GM12878 (cell line): ENCODE measurements at regions not wholly inside any gene's neighbourhood (a gene's known extent, or its start where the extent isn't known, plus 50 kb on each side); places are given as distances from the start of the nearest gene placed in this dataset.

Experiments used
- ATAC-seq: fragments of 200-7000 bp; cut with Tn5 transposase; 3 replicates; pipeline ENCODE4 v1.9.1; 2020; ENCODE audit warnings: mild to moderate bottlenecking, moderate library complexity
- BruUV-seq: library from RNA; stranded (reverse); fragments of 400-500 nt; replicated peaks from 2 replicates; lab custom pipeline; 2021; lab: Mats Ljungman, UMichigan
- CTCF ChIA-PET: fragments of 300-600 bp; sonication (Branson Sonifier 250); formaldehyde crosslinking; extraction: SDS; loops from one replicate; lab custom pipeline; 2021; ENCODE audit warnings: inconsistent platforms; lab: Yijun Ruan, JAX
- POLR2A ChIA-PET: fragments of 350-600 bp; formaldehyde crosslinking; extraction: SDS; loops from one replicate; lab custom pipeline; 2021; ENCODE audit warnings: inconsistent platforms; lab: Charles Lee
- RAD21 ChIA-PET: fragments of 300-600 bp; sonication (Branson Sonifier 250); formaldehyde crosslinking; loops from one replicate; lab custom pipeline; 2023; ENCODE audit warnings: antibody characterized with exemption; ENCODE audit not compliant: unreplicated experiment; lab: Charles Lee
- SMC1A ChIA-PET: fragments of 300-600 bp; sonication (Branson Sonifier 250); formaldehyde crosslinking; loops from one replicate; lab custom pipeline; 2023; ENCODE audit not compliant: unreplicated experiment, uncharacterized antibody; lab: Charles Lee
- DNase-seq: peaks from one replicate; pipeline ENCODE4 v3.0.0-alpha.2; 2011; ENCODE audit warnings: low read depth, low spot score
- FAIRE-seq: peaks from 3 replicates; lab custom pipeline; 2011; peaks lifted over from hg19 to GRCh38; lab: Jason Lieb, UNC
- H2AFZ ChIP-seq: 2 replicates; pipeline ENCODE4 v1.6.0; 2011; ENCODE audit warnings: low read depth, low read length, control low read depth; ENCODE audit not compliant: control insufficient read depth
- H3K27ac ChIP-seq: 2 replicates; pipeline ENCODE4 v1.5.1; 2011; ENCODE audit warnings: control low read depth; ENCODE audit not compliant: control insufficient read depth, insufficient read depth
- H3K27me3 ChIP-seq, 2 experiments: replicated peaks in 1 of 2; 2 replicates each; pipeline versions ENCODE4 v1.6.0 to v1.6.1; 2011; ENCODE audit warnings: low read length in 1 of 2; ENCODE audit not compliant: control insufficient read depth in 2 of 2, insufficient read depth in 2 of 2
- H3K36me3 ChIP-seq, 2 experiments: 2 replicates each; pipeline ENCODE4 v1.5.1; 2011; ENCODE audit warnings: low read length in 1 of 2; ENCODE audit not compliant: control insufficient read depth in 2 of 2, insufficient read depth in 2 of 2
- H3K4me1 ChIP-seq: 2 replicates; pipeline ENCODE4 v1.6.1; 2011; ENCODE audit warnings: mild to moderate bottlenecking, low read length, moderate library complexity, mixed read lengths; ENCODE audit not compliant: control insufficient read depth, insufficient read depth
- H3K4me2 ChIP-seq: 2 replicates; pipeline ENCODE4 v1.6.0; 2011; ENCODE audit warnings: control low read depth; ENCODE audit not compliant: control insufficient read depth, insufficient read depth
- H3K4me3 ChIP-seq: fragments of 200-600 bp; sonication (generic); 2 replicates; pipeline ENCODE4 v1.5.1; 2016
- H3K79me2 ChIP-seq: 2 replicates; pipeline ENCODE4 v1.6.0; 2011; ENCODE audit warnings: low read length; ENCODE audit not compliant: control insufficient read depth, insufficient read depth
- H3K9ac ChIP-seq: 2 replicates; pipeline ENCODE4 v1.8.0; 2011; ENCODE audit warnings: low read length, control low read depth, mixed read lengths; ENCODE audit not compliant: control insufficient read depth, insufficient read depth
- H3K9me3 ChIP-seq: replicated peaks from 3 replicates; pipeline ENCODE4 v1.5.1; 2011; ENCODE audit warnings: mild to moderate bottlenecking, low read length; ENCODE audit not compliant: control insufficient read depth, insufficient read depth
- H4K20me1 ChIP-seq: 2 replicates; pipeline ENCODE4 v1.6.0; 2011; ENCODE audit not compliant: control insufficient read depth, insufficient read depth
- BRCA1 ChIP-seq: IDR thresholded peaks from 2 replicates; pipeline ENCODE4 v1.6.1; 2011; ENCODE audit warnings: low read depth, low read length, improper control_type of control experiment
- FOXM1 ChIP-seq: IDR thresholded peaks from 2 replicates; pipeline ENCODE4 v1.6.1; 2012; ENCODE audit warnings: low read depth, mild to moderate bottlenecking, inconsistent platforms, low read length, moderate library complexity
- GATAD2B ChIP-seq: fragments of 450-650 bp; conservative IDR thresholded peaks from 2 replicates; pipeline ENCODE4 v1.6.1; 2017; ENCODE audit warnings: low read depth, mild to moderate bottlenecking, moderate library complexity
- HDGF ChIP-seq: fragments of 450-650 bp; IDR thresholded peaks from 2 replicates; pipeline ENCODE4 v1.6.1; 2016; ENCODE audit warnings: antibody characterized with exemption
- IKZF2 ChIP-seq, 2 experiments: fragments of 450-650 bp; IDR thresholded peaks; 2 replicates each; pipeline ENCODE4 v1.6.1; 2017; ENCODE audit warnings: mild to moderate bottlenecking in 2 of 2, moderate library complexity in 2 of 2
- MTA3 ChIP-seq: IDR thresholded peaks from 2 replicates; pipeline ENCODE4 v1.6.1; 2012; ENCODE audit warnings: low read length, inconsistent platforms, borderline replicate concordance
- POLR2AphosphoS5 ChIP-seq: IDR thresholded peaks from 2 replicates; pipeline ENCODE4 v1.6.1; 2011; ENCODE audit warnings: mild to moderate bottlenecking, low read length, inconsistent platforms
- RAD21 ChIP-seq: IDR thresholded peaks from 2 replicates; pipeline ENCODE4 v1.6.1; 2011; ENCODE audit warnings: mild to moderate bottlenecking, low read depth, low read length, moderate library complexity; ENCODE audit not compliant: insufficient read depth
- RUNX3 ChIP-seq: IDR thresholded peaks from 2 replicates; pipeline ENCODE4 v1.6.1; 2012; ENCODE audit warnings: low read length, inconsistent platforms
- SMC3 ChIP-seq: IDR thresholded peaks from 2 replicates; pipeline ENCODE4 v1.6.1; 2011; ENCODE audit warnings: low read length, improper control_type of control experiment, borderline replicate concordance
- SP1 ChIP-seq: IDR thresholded peaks from one replicate; pipeline ENCODE4 v1.6.1; 2011; ENCODE audit warnings: low read depth, low read length
- SREBF1 ChIP-seq: IDR thresholded peaks from 2 replicates; pipeline ENCODE4 v1.6.1; 2012; ENCODE audit warnings: mild to moderate bottlenecking, low read length
- TCF12 ChIP-seq: IDR thresholded peaks from 2 replicates; pipeline ENCODE4 v1.6.1; 2011; ENCODE audit warnings: low read depth, mild to moderate bottlenecking, low read length
- YBX1 ChIP-seq: fragments of 450-650 bp; IDR thresholded peaks from 2 replicates; pipeline ENCODE4 v1.6.1; 2016; ENCODE audit warnings: antibody characterized with exemption
- ZNF207 ChIP-seq: fragments of 450-650 bp; IDR thresholded peaks from 2 replicates; pipeline ENCODE4 v1.6.1; 2014; ENCODE audit warnings: antibody characterized with exemption, mild to moderate bottlenecking, borderline replicate concordance
- ZNF622 ChIP-seq: fragments of 450-650 bp; IDR thresholded peaks from 2 replicates; pipeline ENCODE4 v1.6.1; 2017; ENCODE audit warnings: mild to moderate bottlenecking, inconsistent platforms
- WGBS: methylation state at CpG from one replicate; pipeline ENCODE4 v1.1.6; 2016; ENCODE audit warnings: low lambda C conversion rate; ENCODE audit not compliant: insufficient replicate concordance, insufficient coverage; ENCODE audit errors: missing lambda C conversion rate; 5-methylcytosine and 5-hydroxymethylcytosine counted together
- in situ Hi-C: fragments of 300-500 bp; cut with MboI; formaldehyde crosslinking; loops from 9 replicates; pipeline ENCODE4 v1.14.3; 2018; ENCODE audit warnings: mixed read lengths
- intact Hi-C: fragments of 100-400 bp; cut with micrococcal nuclease; formaldehyde crosslinking; loops from one replicate; pipeline ENCODE4 v1.14.2; 2022; ENCODE audit not compliant: unreplicated experiment
- TF ChIP-seq, protein P1 (sequence below): fragments of 150-350 bp; IDR thresholded peaks from 2 replicates; pipeline ENCODE4 v1.6.1; 2014; ENCODE audit warnings: mild to moderate bottlenecking, low read depth, low read length
- TF ChIP-seq, protein P2 (sequence below): IDR thresholded peaks from 2 replicates; pipeline ENCODE4 v1.6.1; 2012; ENCODE audit warnings: low read length, inconsistent platforms

DNA sequence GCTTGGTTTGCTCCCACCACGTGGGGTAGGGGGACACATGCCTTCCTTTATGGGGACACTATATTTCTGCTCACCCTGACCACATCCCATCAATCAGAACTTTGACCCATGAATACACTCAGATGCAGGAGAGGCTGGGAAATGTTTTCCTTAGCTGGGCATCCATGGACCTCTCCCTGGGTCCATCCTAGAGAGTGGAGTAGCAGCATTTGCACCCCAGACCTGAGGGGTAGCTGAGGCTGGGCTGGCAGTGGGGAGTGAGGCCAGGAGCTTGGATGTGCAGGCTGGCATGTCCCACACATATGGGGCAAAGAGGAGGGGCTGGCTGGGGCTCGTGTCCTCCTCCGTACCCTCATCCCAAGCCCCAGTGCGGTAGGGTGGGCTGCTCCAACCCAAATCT lies 152.8 kb downstream of the TM9SF2 start:
- TF ChIP-seq, protein P1, sequence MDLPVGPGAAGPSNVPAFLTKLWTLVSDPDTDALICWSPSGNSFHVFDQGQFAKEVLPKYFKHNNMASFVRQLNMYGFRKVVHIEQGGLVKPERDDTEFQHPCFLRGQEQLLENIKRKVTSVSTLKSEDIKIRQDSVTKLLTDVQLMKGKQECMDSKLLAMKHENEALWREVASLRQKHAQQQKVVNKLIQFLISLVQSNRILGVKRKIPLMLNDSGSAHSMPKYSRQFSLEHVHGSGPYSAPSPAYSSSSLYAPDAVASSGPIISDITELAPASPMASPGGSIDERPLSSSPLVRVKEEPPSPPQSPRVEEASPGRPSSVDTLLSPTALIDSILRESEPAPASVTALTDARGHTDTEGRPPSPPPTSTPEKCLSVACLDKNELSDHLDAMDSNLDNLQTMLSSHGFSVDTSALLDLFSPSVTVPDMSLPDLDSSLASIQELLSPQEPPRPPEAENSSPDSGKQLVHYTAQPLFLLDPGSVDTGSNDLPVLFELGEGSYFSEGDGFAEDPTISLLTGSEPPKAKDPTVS, result no peak
- TF ChIP-seq YBX1 (no peak), POLR2AphosphoS5 (no peak), ZNF207 (no peak), GATAD2B (no peak)
- H3K4me1 ChIP-seq, result peaks cover 7% of the 10 kb centered on the region
- DNase-seq (no peak), ATAC-seq (no peak), FAIRE-seq (no peak)
- RAD21 ChIA-PET, result interaction anchor here (0.9 to 1.1 kb wide), 2 partner anchors 861 to 1474 kb away, joined by 3 read pairs; no protein-coding TSS in a partner anchor
- no TSS peak for BruUV-seq
- no peaks in the 10 kb centered on the region for H3K27me3 ChIP-seq
- H3K27ac ChIP-seq, result no peak overlapping the region
- CTCF ChIA-PET, result interaction anchor here (1.0 kb wide), 1 partner anchor 384 kb away, joined by 3 read pairs; no protein-coding TSS in a partner anchor
- POLR2A ChIA-PET, result no interaction called here
- WGBS, result 19% methylated on average over 4 of the region's 4 CpGs
- no peaks in the 10 kb centered on the region for H3K9me3 ChIP-seq
- no peak overlapping the region for H3K4me3 ChIP-seq
- no peak overlapping the region for H3K9ac ChIP-seq
- no peaks in the 10 kb centered on the region for H4K20me1 ChIP-seq
- intact Hi-C loops (loop anchor here (5.0 to 10.0 kb wide), 2 partner anchors 387 to 891 kb away; no protein-coding TSS in a partner anchor), in situ Hi-C loops (loop anchor here (10.0 kb wide), 2 partner anchors 581 to 1471 kb away; no protein-coding TSS in a partner anchor)
- SMC1A ChIA-PET, result no interaction called here
- no peaks in the 10 kb centered on the region for H3K79me2 ChIP-seq
- no peak overlapping the region for H2AFZ ChIP-seq
- no peaks in the 10 kb centered on the region for H3K36me3 ChIP-seq
- H3K4me2 ChIP-seq, result no peak overlapping the region

DNA sequence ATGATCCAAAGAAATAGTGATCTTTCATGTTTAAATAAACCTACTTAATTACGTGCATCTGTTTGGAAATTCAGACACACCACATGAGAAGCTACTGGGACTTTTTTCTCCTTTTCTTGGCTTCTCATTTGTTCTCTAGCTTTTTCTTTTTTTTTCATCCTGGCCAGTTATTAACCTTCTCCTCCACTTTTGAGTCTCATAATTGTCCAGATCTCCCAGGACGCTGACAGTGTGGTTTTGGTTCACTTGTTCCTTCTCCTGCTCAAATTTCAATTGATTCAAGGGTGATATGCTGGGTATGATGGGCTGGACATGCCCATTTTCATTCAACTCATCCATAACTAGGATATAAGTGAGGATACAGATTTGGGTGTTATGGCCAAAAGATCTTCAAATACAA lies 152.3 kb downstream of the TM9SF2 start:
- WGBS, result 88% methylated on average over 2 of the region's 2 CpGs
- H3K9ac ChIP-seq, result no peak overlapping the region
- SMC1A ChIA-PET, result interaction anchor here (1.0 kb wide), 1 partner anchor 204 kb away, joined by 3 read pairs; no protein-coding TSS in a partner anchor
- BruUV-seq, result no TSS peak
- H3K4me1 ChIP-seq, result peaks cover 7% of the 10 kb centered on the region
- H3K4me2 ChIP-seq, result no peak overlapping the region
- no peak for ATAC-seq
- no peak overlapping the region for H3K4me3 ChIP-seq
- POLR2A ChIA-PET, result no interaction called here
- no peaks in the 10 kb centered on the region for H3K79me2 ChIP-seq
- in situ Hi-C loops, result loop anchor here (10.0 kb wide), 2 partner anchors 581 to 1471 kb away; no protein-coding TSS in a partner anchor
- intact Hi-C loops, result loop anchor here (5.0 to 10.0 kb wide), 2 partner anchors 386 to 891 kb away; no protein-coding TSS in a partner anchor
- no peak for FAIRE-seq
- CTCF ChIA-PET, result interaction anchor here (0.6 kb wide), 1 partner anchor 148 kb away, joined by 4 read pairs; no protein-coding TSS in a partner anchor
- H3K9me3 ChIP-seq, result no peaks in the 10 kb centered on the region
- no peaks in the 10 kb centered on the region for H3K36me3 ChIP-seq
- no peak overlapping the region for H3K27ac ChIP-seq
- no peaks in the 10 kb centered on the region for H3K27me3 ChIP-seq
- no peaks in the 10 kb centered on the region for H4K20me1 ChIP-seq
- RAD21 ChIA-PET, result interaction anchor here (0.9 to 1.1 kb wide), 2 partner anchors 861 to 1475 kb away, joined by 3 read pairs; no protein-coding TSS in a partner anchor
- H2AFZ ChIP-seq, result no peak overlapping the region
- no peak for DNase-seq
- TF ChIP-seq RUNX3 (no peak), SREBF1 (no peak), RAD21 (no peak), SMC3 (no peak), ZNF622 (no peak), IKZF2 (IDR thresholded peaks at IDR 0.05) (no peak), HDGF (no peak), SP1 (no peak), FOXM1 (no peak), BRCA1 (no peak), MTA3 (no peak), TCF12 (no peak)
- TF ChIP-seq, protein P2, sequence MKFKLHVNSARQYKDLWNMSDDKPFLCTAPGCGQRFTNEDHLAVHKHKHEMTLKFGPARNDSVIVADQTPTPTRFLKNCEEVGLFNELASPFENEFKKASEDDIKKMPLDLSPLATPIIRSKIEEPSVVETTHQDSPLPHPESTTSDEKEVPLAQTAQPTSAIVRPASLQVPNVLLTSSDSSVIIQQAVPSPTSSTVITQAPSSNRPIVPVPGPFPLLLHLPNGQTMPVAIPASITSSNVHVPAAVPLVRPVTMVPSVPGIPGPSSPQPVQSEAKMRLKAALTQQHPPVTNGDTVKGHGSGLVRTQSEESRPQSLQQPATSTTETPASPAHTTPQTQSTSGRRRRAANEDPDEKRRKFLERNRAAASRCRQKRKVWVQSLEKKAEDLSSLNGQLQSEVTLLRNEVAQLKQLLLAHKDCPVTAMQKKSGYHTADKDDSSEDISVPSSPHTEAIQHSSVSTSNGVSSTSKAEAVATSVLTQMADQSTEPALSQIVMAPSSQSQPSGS, result no peak
